VCaP (cell line): ENCODE measurements at regions not wholly inside any gene's neighbourhood (a gene's known extent, or its start where the extent isn't known, plus 50 kb on each side); places are given as distances from the start of the nearest gene placed in this dataset.

Source experiments
- H3K27ac ChIP-seq: fragments of 450-650 bp; 2 replicates; pipeline ENCODE4 v1.5.1; 2017
- CTCF ChIP-seq: fragments of 450-650 bp; conservative IDR thresholded peaks from 2 replicates; pipeline ENCODE4 v1.5.1; 2017; ENCODE audit warnings: mild to moderate bottlenecking, moderate library complexity

- no peak for TF ChIP-seq CTCF
- H3K27ac ChIP-seq = no peak overlapping the region
Measured at GRCh38 chr10:83931669-83932068, 207.6 kb upstream of the GHITM start.

- no peak overlapping the region for H3K27ac ChIP-seq
- no peak for TF ChIP-seq CTCF
Measured at GRCh38 chr10:83932245-83932644, 207.1 kb upstream of the GHITM start.

- TF ChIP-seq CTCF = no peak
- no peak overlapping the region for H3K27ac ChIP-seq
Measured at GRCh38 chr10:83934062-83934461, 205.2 kb upstream of the GHITM start.

GRCh38 chr10:83934641-83935338, 204.5 kb upstream of the GHITM start:
- no peak overlapping the region for H3K27ac ChIP-seq
- TF ChIP-seq CTCF = no peak

GRCh38 chr10:83935339-83935736, 204.0 kb upstream of the GHITM start:
- TF ChIP-seq CTCF = no peak
- H3K27ac ChIP-seq = no peak overlapping the region

GRCh38 chr10:83935911-83936310, 203.4 kb upstream of the GHITM start:
- no peak for TF ChIP-seq CTCF
- H3K27ac ChIP-seq = no peak overlapping the region

- TF ChIP-seq CTCF = no peak
- H3K27ac ChIP-seq = no peak overlapping the region
Measured at GRCh38 chr10:83937161-83937560, 202.1 kb upstream of the GHITM start.
